Hematopoietic multipotent progenitor cell treated with erythropoietin and hydrocortisone succinate and interleukin-3 and kit ligand, for 4 days (in vitro differentiated cells): ENCODE measurements at regions not wholly inside any gene's neighbourhood (a gene's known extent, or its start where the extent isn't known, plus 50 kb on each side); places are given as distances from the start of the nearest gene placed in this dataset.
"Not testable (repeated sequence)": the region's sequence is repeated elsewhere in the genome, so short reads cannot be mapped to it uniquely, and the experiment has no call there.

Experiments
- DNase-seq: peaks from one replicate; pipeline ENCODE4 v3.0.0-alpha.2; 2015

DNA sequence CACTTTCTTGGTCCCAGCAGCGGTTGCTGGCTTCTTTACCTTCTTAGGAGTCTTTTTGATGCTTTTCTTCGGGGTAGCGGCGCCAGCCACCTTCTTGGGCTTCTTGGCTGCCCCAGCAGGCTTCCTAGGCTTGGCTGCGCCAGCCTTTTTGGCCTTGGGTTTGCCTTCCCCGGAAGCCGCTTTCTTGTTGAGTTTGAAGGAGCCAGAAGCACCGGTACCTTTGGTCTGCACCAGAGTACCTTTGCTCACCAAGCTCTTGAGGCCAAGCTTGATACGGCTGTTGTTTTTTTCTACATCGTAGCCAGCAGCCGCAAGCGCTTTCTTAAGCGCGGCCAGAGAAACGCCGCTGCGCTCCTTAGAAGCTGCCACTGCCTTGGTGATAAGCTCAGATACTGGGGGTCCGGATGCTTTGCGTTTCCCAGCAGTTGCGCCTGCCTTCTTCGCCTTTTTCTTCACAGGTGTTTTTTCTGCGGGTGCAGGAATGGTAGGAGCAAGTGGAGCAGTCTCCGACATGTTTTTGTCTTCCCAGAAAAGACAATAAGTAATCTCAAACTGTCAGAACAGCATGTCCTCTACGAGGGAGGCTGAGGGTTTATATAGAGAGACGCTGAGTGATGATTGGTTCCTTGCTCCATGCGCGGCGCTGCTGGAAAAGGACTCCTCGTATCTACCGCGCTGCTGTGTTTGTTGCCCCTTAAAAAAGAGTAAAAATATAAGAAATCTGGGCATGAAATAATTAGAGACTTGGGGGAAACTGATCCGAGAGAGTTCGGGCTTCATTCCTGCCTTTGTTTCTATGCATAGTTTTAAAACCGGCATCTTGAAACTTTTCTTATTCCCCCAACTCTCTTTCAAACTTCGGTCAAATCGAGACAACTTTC, 130.3 kb upstream of the BTN3A2 start:
- DNase-seq, result peak; percentile 97

DNA sequence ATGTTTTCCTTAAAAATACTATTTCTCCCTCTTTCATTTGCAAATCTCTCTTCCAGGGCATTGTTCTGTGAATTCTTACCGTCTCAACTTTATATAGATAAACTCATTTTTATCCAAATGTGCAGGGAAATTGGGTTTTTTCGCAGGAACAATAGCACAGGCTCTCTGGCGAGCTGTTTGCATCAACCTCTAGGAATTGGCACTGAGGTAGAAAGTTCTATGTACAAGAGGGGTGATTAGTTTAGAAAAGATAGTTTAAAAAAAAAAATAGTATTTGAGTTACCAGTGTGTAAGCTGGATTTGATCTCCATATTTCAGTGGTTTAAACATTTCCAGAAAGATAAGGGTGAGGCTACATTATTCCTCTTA, 129.7 kb upstream of the BTN3A2 start:
- peak; percentile 68 for DNase-seq

DNA sequence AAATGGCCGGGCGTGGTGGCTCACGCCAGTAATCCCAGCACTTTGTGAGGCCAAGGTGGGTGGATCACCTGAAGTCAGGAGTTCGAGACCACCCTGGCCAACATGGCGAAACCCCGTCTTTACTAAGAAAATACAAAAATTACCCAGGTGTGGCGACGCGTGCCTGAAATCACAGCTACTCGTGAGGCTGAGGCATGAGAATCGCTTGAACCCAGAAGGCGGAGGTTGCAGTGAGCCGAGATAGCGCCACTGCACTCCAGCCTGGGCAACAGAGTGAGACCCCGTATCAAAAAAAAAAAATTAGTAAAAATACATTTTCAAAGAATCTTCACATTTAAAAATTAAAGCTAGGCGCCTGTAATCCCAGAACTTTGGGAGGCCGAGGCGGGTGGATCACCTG, 125.6 kb upstream of the BTN3A2 start:
- not testable (repeated sequence) for DNase-seq

DNA sequence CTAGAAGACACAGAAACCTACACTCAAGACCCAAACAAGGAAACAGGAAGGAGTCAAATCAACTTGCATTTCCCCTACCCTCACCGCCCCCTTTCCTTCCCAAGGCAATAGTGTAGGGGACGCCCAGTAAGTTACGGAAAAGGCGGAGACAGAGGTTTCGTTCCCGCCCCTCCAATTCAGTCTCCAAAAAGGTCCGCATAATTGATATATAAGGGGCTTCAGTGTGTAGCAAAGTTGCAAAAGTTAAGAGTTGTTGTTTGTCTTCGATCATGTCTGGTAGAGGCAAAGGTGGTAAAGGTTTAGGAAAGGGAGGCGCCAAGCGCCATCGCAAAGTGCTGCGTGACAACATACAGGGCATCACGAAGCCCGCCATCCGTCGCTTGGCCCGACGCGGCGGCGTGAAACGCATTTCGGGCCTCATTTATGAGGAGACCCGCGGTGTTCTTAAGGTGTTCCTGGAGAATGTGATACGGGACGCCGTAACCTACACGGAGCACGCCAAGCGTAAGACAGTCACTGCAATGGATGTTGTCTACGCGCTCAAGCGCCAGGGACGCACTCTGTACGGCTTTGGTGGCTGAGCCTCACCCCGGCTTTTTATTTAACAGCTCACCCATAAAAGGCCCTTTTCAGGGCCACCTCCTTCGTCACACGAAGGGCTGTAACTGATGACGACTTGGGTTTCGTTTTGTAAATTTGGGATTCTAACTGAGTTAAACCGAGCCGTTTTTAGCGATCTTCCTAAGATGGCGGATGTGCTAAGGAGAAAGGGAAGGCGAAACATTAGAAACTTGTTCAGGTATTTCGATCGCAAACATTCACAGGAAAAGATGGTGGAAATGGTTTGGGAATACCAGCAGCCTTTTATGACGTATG, 124.6 kb upstream of the BTN3A2 start:
- DNase-seq, result peak; percentile 98

DNA sequence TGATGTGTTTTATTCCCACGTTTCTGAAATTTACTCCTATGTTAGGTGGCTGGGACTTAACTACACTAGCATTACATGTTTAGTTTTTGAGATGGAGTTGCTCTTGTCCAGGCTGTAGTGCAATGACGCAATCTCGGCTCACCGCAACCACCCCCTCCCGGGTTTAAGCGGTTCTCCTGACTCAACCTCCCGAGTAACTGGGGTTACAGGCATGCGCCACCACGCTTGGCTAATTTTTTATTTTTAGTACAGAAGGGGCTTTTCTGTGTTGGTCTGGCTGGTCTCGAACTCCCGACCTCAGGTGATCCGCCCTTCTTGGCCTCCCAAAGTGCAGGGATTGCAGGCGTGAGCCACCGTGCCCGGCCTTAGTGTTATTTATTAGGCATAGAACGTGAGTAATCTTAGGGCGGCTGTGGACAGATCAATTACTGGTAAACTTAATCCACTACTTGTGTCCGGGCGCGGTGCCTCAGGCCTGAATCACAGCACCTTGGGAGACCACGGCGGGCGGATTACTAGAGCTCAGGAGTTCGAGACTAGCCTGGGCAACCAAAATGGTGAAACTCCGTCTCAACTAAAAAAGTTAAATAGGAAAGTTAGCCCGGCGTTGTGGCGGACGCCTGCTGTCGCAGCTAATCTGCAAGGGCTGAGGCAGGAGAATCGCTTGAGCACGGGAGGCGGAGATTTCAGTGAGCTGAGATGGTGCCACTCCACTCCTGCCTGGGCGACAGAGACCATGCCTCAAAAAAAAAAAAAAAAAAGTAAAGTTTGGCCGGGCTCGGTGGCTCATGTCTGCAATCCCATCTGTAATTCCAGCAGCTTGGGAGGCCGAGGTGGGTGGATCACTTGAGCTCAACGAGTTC, 123.7 kb upstream of the BTN3A2 start:
- DNase-seq, result peak; percentile 80

DNA sequence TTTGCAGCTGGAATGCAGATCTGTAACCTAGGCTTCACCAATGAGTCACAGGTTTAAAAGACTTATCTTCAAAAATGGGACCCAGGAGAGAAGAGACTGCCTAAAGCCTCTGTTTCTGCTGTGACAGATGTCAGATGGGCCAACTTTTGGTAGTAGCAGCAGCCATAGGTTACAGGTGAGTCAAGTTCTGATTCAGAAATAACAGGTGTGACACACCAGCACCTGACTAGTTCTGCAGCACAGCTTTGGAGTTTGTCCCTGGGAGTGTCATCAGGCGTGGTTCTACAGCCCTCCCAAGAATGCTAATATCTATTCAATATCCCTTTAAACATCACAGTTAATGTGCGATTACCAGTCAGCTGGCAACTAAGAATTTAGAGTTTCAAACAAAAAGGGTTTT, 121.9 kb upstream of the BTN3A2 start:
- DNase-seq, result peak; percentile 38

DNA sequence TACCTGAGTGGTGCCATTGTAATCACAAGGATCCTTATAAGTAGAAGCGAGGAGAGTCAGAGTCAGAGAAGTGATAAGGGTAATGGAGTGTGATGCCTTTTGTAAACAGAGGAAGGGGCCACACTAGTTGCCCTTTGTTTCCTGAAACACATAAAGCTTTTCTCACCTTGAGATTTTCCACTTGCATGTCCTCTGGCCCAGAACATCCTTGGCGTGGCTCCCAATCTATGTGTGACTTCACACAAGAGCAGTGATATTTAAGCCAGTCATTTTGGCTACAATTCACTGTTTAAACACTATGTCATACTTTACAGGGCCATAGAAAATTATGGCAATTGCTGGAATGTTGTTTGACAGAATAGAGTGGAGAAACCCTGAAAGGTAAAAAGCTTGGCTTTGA, 121.2 kb upstream of the BTN3A2 start:
- DNase-seq, result no peak

DNA sequence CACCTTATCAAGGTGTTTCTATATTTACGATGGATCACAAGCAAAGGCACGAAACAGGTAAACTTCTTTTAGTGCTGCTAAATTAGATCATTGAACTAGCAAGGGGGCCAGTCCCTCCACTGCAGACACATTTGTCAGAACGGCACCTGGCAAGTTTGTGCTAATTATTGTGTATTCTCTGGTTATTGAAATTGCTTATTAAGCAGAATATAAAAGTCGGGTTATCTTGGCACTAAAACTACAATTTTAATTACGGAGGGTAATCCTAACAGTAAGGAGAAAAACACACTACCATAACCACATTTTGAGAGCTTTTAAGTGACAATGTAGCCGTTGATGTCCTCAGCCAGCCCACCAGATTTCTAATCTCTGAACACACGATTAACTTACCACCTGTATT, 118.9 kb upstream of the BTN3A2 start:
- DNase-seq, result no peak

DNA sequence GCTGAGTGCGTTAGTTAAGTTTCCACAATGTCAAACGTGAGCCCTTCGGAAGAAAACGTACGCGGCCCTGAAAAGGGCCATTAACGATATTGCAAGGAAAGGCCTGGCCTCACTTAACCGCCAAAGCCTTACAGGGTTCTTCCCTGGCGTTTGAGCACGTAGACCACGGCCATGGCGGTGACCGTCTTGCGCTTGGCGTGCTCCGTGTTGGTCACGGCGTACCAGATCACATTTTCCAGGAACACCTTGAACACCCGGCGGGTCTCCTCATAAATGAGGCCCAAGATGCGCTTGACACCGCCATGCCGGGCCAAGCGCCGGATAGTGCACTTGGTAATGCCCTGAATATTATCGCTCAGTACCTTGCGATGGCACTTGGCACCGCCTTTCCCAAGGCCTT, 118.4 kb upstream of the BTN3A2 start:
- DNase-seq, result no peak

DNA sequence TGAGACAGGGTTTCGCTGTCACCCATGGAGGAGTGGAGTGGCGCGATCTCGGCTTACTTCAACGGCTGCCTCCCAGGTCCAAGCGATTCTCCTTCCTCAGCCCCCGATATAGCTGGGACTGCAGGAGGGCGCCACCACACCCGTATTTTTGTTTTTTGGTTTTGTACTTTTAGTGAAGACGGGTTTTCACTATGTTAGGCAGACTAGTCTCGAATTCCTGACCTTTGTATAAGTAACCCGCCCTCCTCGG, 115.4 kb upstream of the BTN3A2 start:
- peak; percentile 91 for DNase-seq

DNA sequence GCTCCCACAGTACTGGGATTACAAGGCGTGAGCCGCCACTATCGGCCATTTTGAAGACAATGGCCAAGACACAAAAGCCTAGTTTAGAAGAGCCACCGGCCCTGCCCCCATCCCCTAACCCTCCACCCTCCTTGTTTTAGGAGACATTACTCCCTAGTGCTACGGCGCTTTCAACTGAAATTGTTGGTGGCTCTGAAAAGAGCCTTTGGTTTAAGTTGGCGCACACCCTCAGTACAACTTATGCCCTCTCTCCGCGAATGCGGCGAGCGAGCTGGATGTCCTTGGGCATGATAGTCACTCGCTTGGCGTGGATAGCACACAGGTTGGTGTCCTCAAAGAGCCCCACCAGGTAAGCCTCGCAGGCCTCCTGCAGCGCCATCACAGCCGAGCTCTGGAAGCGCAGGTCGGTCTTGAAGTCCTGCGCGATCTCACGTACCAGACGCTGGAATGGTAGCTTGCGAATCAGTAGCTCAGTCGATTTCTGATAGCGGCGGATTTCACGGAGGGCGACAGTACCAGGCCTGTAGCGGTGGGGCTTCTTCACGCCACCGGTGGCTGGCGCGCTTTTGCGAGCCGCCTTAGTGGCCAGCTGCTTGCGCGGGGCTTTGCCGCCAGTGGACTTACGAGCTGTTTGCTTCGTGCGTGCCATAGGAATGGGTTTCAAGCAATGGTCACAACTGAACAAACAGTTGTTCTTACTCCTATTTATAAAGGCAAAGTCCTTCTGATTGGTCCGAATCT, 114.9 kb upstream of the BTN3A2 start:
- DNase-seq, result peak; percentile 96

DNA sequence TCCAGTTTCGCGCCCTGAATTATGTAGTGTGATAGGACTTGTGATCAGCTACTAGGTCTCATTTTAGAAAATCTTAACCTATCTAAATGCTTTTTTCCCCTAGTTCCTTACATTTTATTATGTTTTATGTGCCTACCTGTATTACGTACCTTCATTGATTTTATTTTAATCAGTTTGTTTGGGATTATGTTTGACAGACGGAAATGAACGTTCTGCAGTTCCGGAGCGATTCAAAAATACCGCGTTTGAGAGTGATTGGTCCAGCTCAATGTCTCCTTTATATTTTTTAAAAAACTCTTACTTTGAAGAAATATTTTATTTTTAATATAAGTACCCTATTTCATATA, 114.3 kb upstream of the BTN3A2 start:
- no peak for DNase-seq

DNA sequence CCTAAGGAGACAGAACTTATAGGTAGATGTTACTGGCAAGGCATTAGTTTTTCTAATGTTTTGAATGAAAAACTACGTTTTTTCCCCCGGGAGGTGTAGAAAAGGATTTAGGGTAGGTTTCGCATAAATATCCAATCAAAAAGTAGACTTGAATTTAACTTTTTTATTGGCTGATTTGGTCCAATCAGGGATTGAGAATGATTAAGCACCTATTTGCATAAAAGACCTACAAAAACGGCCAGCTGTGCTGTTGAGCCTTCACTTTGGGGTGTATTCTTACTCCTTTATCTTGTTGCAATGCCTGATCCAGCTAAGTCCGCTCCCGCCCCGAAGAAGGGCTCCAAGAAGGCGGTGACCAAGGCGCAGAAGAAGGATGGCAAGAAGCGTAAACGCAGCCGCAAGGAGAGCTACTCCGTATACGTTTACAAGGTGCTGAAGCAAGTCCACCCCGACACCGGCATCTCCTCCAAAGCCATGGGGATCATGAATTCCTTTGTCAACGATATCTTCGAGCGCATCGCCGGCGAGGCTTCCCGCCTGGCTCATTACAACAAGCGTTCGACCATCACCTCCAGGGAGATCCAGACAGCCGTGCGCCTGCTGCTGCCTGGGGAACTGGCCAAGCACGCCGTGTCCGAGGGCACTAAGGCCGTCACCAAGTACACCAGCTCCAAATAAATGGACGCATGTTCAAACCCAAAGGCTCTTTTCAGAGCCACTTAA, 113.5 kb upstream of the BTN3A2 start:
- DNase-seq, result peak; percentile 98

DNA sequence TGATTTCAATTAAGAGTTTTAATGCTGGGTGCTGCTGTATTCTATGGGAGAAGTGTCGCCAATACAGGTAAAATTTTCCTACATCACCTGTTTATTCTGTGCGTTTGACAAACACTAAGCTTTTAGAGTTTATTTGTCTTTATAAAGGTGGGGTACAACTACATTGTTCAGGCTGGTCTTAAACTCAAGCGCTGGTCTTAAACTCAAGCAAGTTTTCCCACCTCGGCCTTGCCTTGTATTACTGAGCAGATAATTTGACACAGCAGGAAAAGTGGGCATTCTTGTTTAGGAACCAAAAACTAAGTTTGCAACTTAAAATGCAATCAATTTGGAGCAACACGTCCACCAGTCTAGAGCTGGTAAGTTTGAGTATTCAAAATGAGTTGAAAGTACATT, 112.9 kb upstream of the BTN3A2 start:
- peak; percentile 75 for DNase-seq

DNA sequence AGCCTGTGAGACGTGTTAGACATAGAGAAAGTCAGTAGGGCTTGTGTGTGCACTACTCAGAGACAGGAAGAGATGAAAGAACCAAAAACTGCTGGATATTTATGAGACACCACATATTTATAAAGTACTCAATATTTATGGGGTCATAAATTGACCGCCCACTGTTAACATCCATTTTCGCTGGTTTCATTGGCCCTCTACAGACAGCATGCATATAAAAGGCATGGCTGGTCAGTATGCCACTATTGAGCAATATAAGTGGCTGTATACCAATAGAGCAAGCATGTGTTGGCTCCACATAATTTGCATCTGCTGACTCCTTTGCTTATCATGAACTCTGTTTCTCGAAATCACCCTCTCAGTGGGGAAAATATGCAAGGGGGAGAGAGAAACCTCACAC, 110.3 kb upstream of the BTN3A2 start:
- DNase-seq, result peak; percentile 48

DNA sequence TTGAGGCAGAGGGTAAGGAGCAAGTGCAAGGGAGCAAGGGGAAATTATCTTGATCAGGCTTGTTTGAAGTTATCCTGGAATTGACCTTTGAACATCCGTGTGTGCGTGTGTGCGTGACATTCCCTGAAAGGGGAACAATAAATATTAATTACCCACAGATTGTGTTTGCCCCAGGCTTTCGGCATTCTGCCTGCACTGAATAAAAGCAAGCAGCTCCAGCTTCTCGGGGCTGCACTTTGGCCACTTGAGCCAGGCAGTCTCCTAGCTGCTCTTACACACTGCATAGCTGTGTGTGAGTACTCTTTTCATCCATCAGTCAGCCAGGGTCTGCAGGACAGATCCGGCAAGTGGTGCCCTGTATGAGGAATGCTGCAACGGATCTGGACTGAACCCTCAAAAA, 107.7 kb upstream of the BTN3A2 start:
- no peak for DNase-seq

DNA sequence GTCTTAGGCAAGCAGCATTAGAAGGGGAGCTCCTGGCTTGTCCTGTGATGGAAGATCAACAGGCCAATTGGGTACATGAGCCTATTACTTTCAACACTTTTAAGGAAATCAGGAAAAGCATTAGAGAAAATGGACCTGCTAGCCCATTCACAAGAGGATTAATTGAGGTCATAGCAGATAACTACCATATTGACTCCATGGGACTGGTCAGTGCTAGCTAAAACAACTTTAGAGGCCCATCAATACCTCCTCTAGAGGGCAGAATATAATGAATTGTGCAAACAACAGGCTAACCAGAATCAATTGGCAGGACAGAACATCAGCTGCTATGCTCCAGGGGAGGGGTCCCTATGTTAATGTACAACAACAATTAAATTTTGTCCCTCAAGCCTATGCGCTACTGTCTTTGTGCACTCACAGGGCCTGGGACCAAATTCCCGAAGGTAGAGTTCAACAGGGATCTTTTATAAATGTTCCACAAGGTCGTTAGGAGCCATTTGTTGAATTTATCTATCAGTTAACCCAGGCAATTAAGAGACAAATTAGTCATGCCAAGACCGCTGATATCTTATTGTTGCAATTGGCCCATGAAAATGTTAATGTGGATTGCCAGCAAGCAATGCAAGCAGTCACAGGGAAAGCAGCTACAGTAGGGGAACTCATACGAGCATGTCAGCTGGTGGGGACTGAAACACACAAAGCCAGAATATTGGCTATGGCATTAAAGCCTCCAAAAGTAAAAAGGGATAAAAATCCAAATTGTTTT, 106.6 kb upstream of the BTN3A2 start:
- DNase-seq, result peak; percentile 56

DNA sequence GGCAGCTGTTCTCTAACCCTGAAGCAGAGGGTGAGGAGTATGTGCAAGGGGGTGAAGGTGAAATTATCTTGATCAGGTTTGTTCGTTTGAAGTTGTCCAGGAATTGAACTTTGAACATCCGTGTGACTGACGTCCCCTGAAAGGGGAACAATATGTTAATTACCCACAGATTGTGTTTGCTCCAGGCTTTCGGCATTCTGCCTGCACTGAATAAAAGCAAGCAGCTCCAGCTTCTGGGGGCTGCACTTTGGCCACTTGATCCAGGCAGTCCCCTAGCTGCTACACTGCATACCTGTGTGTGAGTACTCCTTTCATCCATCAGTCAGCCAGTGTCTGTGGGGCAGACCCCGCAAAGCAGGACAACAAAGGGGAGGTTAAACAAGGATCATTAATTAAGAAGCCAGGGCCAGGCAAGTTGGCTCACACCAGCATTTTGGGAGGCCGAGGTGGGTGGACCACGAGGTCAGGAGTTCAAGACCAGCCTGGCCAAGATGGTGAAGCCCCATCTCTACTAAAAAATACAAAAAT, 104.8 kb upstream of the BTN3A2 start:
- DNase-seq, result no peak

DNA sequence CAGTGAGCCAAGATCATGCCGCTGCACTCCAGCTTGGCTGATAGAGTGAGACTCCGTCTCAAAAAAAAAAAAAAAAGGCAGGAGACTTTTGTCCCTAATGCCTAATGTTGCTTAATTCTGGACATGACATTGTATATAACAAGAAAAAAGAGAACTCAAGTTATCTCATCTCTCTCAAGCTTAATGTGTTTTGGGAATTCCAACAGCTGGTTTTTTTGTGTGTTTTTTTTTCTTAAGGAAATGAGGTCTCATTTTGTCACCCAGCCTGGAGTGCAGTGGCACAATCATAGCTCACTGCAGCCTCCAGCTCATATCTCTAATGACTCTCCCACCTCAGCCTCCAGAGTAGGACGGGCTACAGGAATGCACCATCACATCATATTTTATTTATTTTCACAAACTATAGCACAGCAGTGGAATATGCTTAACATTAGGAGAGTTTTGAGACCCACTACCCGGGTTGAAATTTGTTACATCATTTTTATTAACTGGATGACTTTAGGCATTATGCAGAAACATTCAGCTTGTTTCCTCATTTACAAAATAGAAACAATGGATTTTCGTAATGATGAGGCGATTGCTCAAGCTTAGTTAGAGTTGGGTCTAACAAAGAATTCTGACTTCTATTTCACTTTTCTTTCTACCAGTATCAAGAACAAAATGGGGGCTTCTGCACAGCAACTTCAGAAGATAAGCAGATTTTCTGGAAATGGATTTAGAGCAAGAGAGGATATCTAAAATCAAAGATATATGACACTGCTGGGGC, 104.1 kb upstream of the BTN3A2 start:
- no peak for DNase-seq

DNA sequence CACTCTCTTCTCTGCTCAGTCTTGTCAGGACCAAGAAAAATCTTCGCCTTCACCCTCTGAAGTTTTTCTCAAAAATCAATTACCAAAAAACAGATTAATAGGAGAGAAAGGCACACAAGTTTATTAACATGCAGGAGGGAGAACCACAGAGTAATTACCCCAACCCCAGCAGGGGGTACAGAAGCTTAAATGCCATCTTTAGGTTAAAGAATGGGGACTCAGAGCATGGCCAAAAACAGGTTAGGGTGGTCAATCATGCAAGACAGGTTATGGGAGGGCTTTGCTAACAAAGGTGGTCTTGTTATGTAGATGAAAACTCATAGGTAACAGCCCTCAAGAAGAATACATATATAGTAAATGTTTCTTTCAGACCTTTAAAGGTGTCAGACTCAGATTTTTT, 100.5 kb upstream of the BTN3A2 start:
- no peak for DNase-seq
